CD4-positive, alpha-beta memory T cell (primary cell): ENCODE measurements at regions not wholly inside any gene's neighbourhood (a gene's known extent, or its start where the extent isn't known, plus 50 kb on each side); places are given as distances from the start of the nearest gene placed in this dataset.
"Not testable (repeated sequence)": the region's sequence is repeated elsewhere in the genome, so short reads cannot be mapped to it uniquely, and the experiment has no call there.

ENCODE experiments used
- CTCF ChIA-PET: fragments of 350-600 bp; sonication (Branson Sonifier 250); formaldehyde crosslinking; loops from one replicate; lab custom pipeline; 2021; ENCODE audit warnings: inconsistent platforms; ENCODE audit not compliant: partially characterized antibody; lab: Charles Lee
- POLR2A ChIA-PET: fragments of 350-600 bp; sonication (Branson Sonifier 250); formaldehyde crosslinking; loops from one replicate; lab custom pipeline; 2021; ENCODE audit not compliant: partially characterized antibody; lab: Charles Lee
- DNase-seq, 5 donors: peaks; one replicate each; pipeline versions ENCODE4 v3.0.0 to v3.0.0-alpha.2; 2020 to 2022; ENCODE audit warnings: mixed read lengths in 1 of 5
- H3K27ac ChIP-seq: one replicate; pipeline ENCODE4 v1.7.0; 2013; ENCODE audit warnings: low read depth, low read length
- H3K27me3 ChIP-seq: 2 replicates; pipeline ENCODE4 v1.7.0; 2013; ENCODE audit warnings: mild to moderate bottlenecking, low read length, moderate library complexity; ENCODE audit not compliant: insufficient read depth
- H3K36me3 ChIP-seq: 2 replicates; pipeline ENCODE4 v1.7.0; 2013; ENCODE audit warnings: mild to moderate bottlenecking, low read length, moderate library complexity; ENCODE audit not compliant: insufficient read depth
- H3K4me1 ChIP-seq: 2 replicates; pipeline ENCODE4 v1.7.0; 2013; ENCODE audit warnings: mild to moderate bottlenecking, low read length, moderate library complexity; ENCODE audit not compliant: insufficient read depth
- H3K4me3 ChIP-seq, 2 donors: one replicate each; pipeline ENCODE4 v1.7.0; 2013; ENCODE audit warnings: low read length in 2 of 2, mild to moderate bottlenecking in 1 of 2
- H3K9me3 ChIP-seq, 2 donors: one replicate each; pipeline ENCODE4 v1.7.0; 2013; ENCODE audit warnings: low read length in 2 of 2, control low read depth in 1 of 2; ENCODE audit not compliant: control insufficient read depth in 1 of 2
- H3K27ac Mint-ChIP-seq, 7 donors: one replicate each; pipeline ENCODE4 v1.8.0; 2020 to 2021; ENCODE audit warnings: mixed read lengths in 7 of 7, mild to moderate bottlenecking in 6 of 7, inconsistent platforms in 3 of 7, moderate library complexity in 3 of 7
- H3K27me3 Mint-ChIP-seq, 2 donors: one replicate each; pipeline ENCODE4 v1.8.0; 2020 to 2021; ENCODE audit warnings: mixed read lengths in 2 of 2
- H3K36me3 Mint-ChIP-seq, 2 donors: one replicate each; pipeline ENCODE4 v1.8.0; 2020 to 2021; ENCODE audit warnings: mixed read lengths in 2 of 2, inconsistent platforms in 1 of 2, mild to moderate bottlenecking in 1 of 2
- H3K4me1 Mint-ChIP-seq, 4 donors: one replicate each; pipeline ENCODE4 v1.8.0; 2020 to 2021; ENCODE audit warnings: mixed read lengths in 4 of 4, mild to moderate bottlenecking in 1 of 4
- H3K4me3 Mint-ChIP-seq, 8 donors: one replicate each; pipeline ENCODE4 v1.8.0; 2020 to 2021; ENCODE audit warnings: mixed read lengths in 8 of 8, mild to moderate bottlenecking in 7 of 8, moderate library complexity in 6 of 8, inconsistent platforms in 3 of 8
- H3K9me3 Mint-ChIP-seq, 8 donors: one replicate each; pipeline ENCODE4 v1.8.0; 2020 to 2021; ENCODE audit warnings: mixed read lengths in 8 of 8, mild to moderate bottlenecking in 5 of 8, inconsistent platforms in 3 of 8, moderate library complexity in 1 of 8
- intact Hi-C: fragments of 100-400 bp; cut with micrococcal nuclease; formaldehyde crosslinking; loops from one replicate; pipeline ENCODE4 v1.15.1; 2023

DNA sequence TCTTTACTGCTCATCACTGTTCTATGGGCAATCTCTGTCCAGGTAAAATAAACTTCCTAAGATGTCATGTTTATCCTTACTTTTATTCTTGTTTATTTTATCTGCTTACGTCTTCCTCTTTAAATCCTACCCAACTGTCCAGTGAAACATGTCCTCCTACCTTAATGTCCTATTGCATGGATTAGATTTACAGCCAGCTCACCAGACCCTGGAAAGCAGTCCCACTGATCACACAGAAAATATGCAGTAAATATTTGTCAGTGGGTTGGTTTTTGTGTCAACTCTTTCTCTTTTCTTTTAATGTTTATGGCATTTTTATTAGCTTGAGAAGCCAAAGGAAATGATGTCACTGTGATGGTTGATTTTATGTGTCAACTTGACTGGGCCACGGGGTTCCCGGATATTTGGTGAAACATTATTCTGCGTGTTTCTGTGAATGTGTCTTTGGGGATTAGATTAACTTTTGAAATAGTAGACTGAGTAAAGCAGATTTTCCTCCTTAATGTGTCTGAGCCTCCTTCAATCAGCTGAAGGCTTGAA, 258.3 kb downstream of the SRGAP2C start:
- Mint-ChIP-seq H3K9me3 (peaks cover 0 to 8% (median 5%) of the 10 kb centered on the region in 8 donors), H3K4me1 (peaks cover 9 to 27% (median 15%) of the 10 kb centered on the region in 4 donors), H3K4me3 (peak overlapping the region in 1 of 8 donors; percentile 18), H3K27ac (no peak overlapping the region), H3K36me3 (no peaks in the 10 kb centered on the region), H3K27me3 (no peaks in the 10 kb centered on the region)
- H3K36me3 ChIP-seq: no peaks in the 10 kb centered on the region
- no peaks in the 10 kb centered on the region for H3K27me3 ChIP-seq
- ChIA-PET CTCF (interaction anchor here (3.5 kb wide), 1 partner anchor 76 kb away, joined by 10 read pairs; no protein-coding TSS in a partner anchor), POLR2A (interaction anchor here (0.5 to 1.1 kb wide), 2 partner anchors 76 to 121 kb away, joined by 3 read pairs; no protein-coding TSS in a partner anchor)
- H3K4me1 ChIP-seq: peaks cover 10% of the 10 kb centered on the region
- DNase-seq: no peak
- H3K4me3 ChIP-seq: no peak overlapping the region
- intact Hi-C loops: no loop called here
- no peaks in the 10 kb centered on the region for H3K9me3 ChIP-seq
- H3K27ac ChIP-seq: no peak overlapping the region

DNA sequence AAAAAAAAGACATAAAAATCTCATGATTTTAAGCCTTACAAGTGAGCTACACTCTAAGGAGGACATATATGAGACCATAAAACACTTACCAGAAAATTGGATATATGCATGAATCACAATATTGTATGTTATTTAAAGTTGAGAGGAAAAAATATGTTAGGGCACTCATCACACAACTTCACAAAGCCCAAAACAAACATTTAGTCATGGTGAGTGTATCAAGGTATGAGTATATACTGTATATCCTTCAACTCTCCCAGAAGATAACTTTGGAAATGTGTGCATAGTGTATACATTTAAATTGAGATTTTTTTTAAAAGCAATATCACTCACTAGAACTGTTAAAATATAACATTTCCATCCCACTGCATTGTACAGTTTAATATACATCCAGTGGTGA, 259.3 kb downstream of the SRGAP2C start:
- H3K4me1 ChIP-seq: peaks cover 10% of the 10 kb centered on the region
- H3K27ac ChIP-seq: no peak overlapping the region
- POLR2A ChIA-PET: interaction anchor here (1.3 kb wide), 1 partner anchor 72 kb away, joined by 3 read pairs; no protein-coding TSS in a partner anchor
- H3K4me3 ChIP-seq: no peak overlapping the region
- intact Hi-C loops: no loop called here
- Mint-ChIP-seq H3K4me3 (no peak overlapping the region), H3K27me3 (no peaks in the 10 kb centered on the region), H3K27ac (no peak overlapping the region), H3K4me1 (peaks cover 12 to 31% (median 15%) of the 10 kb centered on the region in 4 donors), H3K36me3 (no peaks in the 10 kb centered on the region), H3K9me3 (peaks cover 0 to 7% (median 4%) of the 10 kb centered on the region in 8 donors)
- H3K36me3 ChIP-seq: no peaks in the 10 kb centered on the region
- no peaks in the 10 kb centered on the region for H3K9me3 ChIP-seq
- H3K27me3 ChIP-seq: no peaks in the 10 kb centered on the region
- DNase-seq: no peak
- CTCF ChIA-PET: interaction anchor here (3.5 kb wide), 1 partner anchor 75 kb away, joined by 10 read pairs; no protein-coding TSS in a partner anchor

DNA sequence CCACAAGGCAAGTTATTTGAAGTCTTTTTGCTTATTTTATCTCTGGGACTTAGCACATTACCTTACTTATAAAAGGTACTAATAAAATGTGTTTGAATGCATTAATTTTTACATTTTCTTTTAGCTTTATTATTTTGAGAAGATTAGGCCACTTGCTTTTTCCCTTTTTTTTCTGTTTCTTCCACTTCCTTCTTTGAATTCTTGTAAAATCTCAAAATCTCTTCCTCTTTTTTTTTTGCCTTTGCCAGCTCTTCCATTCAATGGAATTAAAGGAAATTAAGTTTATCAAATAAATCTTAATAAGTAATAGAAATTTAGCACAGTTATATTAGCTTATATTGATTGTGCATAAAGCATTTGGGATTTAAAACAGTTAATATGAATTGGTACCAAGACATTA, 260.9 kb downstream of the SRGAP2C start:
- Mint-ChIP-seq H3K27ac (peak overlapping the region in 1 of 7 donors; percentile 9), H3K4me3 (no peak overlapping the region), H3K9me3 (peaks cover 0 to 3% (median 1%) of the 10 kb centered on the region in 8 donors), H3K27me3 (no peaks in the 10 kb centered on the region), H3K4me1 (peaks cover 12 to 32% (median 16%) of the 10 kb centered on the region in 4 donors), H3K36me3 (no peaks in the 10 kb centered on the region)
- intact Hi-C loops: loop anchor here (2.0 kb wide), 1 partner anchor 73 kb away; no protein-coding TSS in a partner anchor
- no peaks in the 10 kb centered on the region for H3K9me3 ChIP-seq
- peaks cover 10% of the 10 kb centered on the region for H3K4me1 ChIP-seq
- CTCF ChIA-PET: interaction anchor here (1.1 to 3.5 kb wide), 5 partner anchors 13 to 106 kb away, joined by 3 to 11 read pairs (median 6); no protein-coding TSS in a partner anchor
- no peaks in the 10 kb centered on the region for H3K36me3 ChIP-seq
- no peak overlapping the region for H3K4me3 ChIP-seq
- no peak overlapping the region for H3K27ac ChIP-seq
- no peaks in the 10 kb centered on the region for H3K27me3 ChIP-seq
- POLR2A ChIA-PET: interaction anchor here (0.9 kb wide), 1 partner anchor 73 kb away, joined by 4 read pairs; no protein-coding TSS in a partner anchor
- no peak for DNase-seq

DNA sequence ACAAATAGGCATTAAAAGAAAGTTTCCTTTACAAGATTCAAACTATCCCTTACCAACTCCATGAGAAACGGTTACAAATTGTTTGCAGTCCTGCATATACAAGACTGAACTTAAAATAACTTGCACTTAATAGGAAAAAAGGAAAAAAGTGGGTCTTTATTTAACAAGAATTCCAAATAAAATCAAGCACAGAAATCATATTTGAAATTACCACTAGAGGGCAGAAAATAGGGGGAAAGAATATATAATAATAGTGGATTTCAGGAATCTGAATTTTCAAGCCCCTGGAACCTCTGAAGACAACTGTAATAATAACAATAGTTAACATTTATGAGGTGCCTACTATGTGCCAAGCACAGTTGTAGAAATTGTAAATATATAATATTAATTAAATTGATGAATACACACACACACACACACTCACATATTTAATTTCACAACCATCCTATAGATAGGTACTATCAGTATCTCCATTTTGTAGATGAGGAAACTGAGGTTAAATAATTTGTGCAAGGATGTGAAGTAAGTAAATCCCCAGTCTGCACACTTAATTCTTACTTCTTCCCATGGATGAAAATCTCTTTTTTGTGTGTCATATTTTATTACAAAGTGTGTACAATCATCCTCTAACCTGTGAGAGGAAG, 262.6 kb downstream of the SRGAP2C start:
- ChIA-PET CTCF (interaction anchor here (1.4 to 2.2 kb wide), 3 partner anchors 14 to 72 kb away, joined by 6 to 14 read pairs (median 11); no protein-coding TSS in a partner anchor), POLR2A (interaction anchor here (0.7 to 0.8 kb wide), 2 partner anchors 71 kb away, joined by 3 to 4 read pairs; no protein-coding TSS in a partner anchor)
- peak overlapping the region in 1 of 7 donors; percentile 65 for H3K27ac Mint-ChIP-seq
- not testable (repeated sequence) for H3K27me3 ChIP-seq, H3K9me3 ChIP-seq, H3K4me1 ChIP-seq, H3K9me3 Mint-ChIP-seq, H3K36me3 Mint-ChIP-seq, H3K4me3 ChIP-seq, H3K36me3 ChIP-seq, H3K4me3 Mint-ChIP-seq, H3K27me3 Mint-ChIP-seq, H3K27ac ChIP-seq
- intact Hi-C loops: loop anchor here (2.0 kb wide), 1 partner anchor 71 kb away; no protein-coding TSS in a partner anchor
- peak in 3 of 5 donors; percentile 9 to 17 (median 16) for DNase-seq
- H3K4me1 Mint-ChIP-seq: peaks cover 12 to 35% (median 16%) of the 10 kb centered on the region in 4 donors

DNA sequence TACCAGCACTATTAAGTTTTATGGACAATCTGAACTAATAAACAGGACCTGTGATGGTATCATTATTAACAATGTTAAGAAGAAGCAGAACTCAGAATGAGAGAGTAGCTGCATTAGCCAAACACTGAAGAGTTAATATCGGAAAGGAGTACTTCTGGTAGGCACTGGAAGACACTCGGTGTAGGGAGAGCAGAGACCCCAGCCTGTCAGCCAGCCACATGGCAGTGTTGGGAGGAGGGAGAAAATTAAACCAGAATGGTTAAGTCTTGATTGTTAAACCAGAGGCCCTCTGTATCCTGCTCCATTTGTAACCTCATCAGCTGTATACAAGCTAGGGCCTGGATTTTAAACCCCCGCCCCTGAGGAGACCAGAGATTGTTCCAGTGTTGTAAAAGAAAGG, 263.3 kb downstream of the SRGAP2C start:
- intact Hi-C loops, H3K27ac ChIP-seq, H3K4me1 ChIP-seq, H3K4me3 Mint-ChIP-seq, CTCF ChIA-PET, DNase-seq, H3K27me3 Mint-ChIP-seq, H3K27me3 ChIP-seq, H3K4me3 ChIP-seq, H3K9me3 Mint-ChIP-seq, H3K9me3 ChIP-seq, H3K36me3 ChIP-seq, H3K36me3 Mint-ChIP-seq: not testable (repeated sequence)
- H3K27ac Mint-ChIP-seq: peak overlapping the region in 2 of 7 donors; percentile 50 to 81
- peaks cover 12 to 32% (median 16%) of the 10 kb centered on the region in 4 donors for H3K4me1 Mint-ChIP-seq
- POLR2A ChIA-PET: interaction anchor here (0.8 kb wide), 1 partner anchor 71 kb away, joined by 4 read pairs; no protein-coding TSS in a partner anchor

DNA sequence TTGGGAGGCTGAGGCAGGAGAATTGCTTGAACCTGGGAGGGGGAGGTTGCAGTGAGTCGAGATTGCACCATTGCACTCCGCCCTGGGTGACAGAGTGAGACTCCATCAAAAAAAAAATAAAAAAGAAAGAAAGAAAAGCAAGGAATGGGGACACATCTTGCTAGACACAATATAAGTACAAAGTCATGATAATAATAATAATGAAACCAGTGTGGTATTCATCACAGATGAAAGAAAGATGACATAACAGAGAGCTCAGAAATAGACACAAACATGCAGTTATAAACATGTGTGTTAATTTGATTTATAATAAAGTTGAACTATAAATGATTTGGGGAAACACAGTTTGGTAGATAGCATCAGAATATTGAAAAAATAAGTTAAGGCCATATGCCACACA, 264.1 kb downstream of the SRGAP2C start:
- H3K27me3 Mint-ChIP-seq: no peaks in the 10 kb centered on the region
- H3K27ac Mint-ChIP-seq: peak overlapping the region in 1 of 7 donors; percentile 25
- peaks cover 12 to 27% (median 15%) of the 10 kb centered on the region in 4 donors for H3K4me1 Mint-ChIP-seq
- no peaks in the 10 kb centered on the region for H3K36me3 Mint-ChIP-seq
- Histone ChIP-seq H3K27me3 (no peaks in the 10 kb centered on the region), H3K4me1 (peaks cover 10% of the 10 kb centered on the region), H3K36me3 (no peaks in the 10 kb centered on the region), H3K4me3 (no peak overlapping the region), H3K27ac (no peak overlapping the region), H3K9me3 (no peaks in the 10 kb centered on the region)
- ChIA-PET CTCF (no interaction called here), POLR2A (interaction anchor here (1.8 kb wide), 1 partner anchor 70 kb away, joined by 5 read pairs; no protein-coding TSS in a partner anchor)
- no peak for DNase-seq
- H3K9me3 Mint-ChIP-seq: peaks cover 0 to 6% (median 0%) of the 10 kb centered on the region in 8 donors
- H3K4me3 Mint-ChIP-seq: no peak overlapping the region
- intact Hi-C loops: no loop called here

DNA sequence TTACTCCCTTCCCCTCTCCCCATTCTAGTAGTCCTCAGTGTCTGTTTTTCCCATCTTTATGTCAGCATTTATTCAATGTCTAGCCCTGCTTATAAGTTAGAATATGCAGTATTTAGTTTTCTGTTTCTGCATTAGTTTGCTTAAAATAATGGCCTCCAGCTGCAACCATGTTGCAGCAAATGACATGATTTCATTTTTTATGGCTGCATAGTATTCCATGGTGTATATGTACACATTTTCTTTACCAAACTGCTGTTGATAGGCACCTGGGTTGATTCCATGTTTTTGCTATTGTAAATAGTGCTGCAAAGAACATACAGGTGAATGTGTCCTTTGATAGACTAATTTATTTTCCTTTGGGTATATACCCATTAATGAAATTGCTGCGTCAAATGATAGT, 267.7 kb downstream of the SRGAP2C start:
- POLR2A ChIA-PET: no interaction called here
- CTCF ChIA-PET: no interaction called here

More for the DNA sequence above, 267.7 kb downstream of the SRGAP2C start:
- no peaks in the 10 kb centered on the region for H3K36me3 Mint-ChIP-seq
- Histone ChIP-seq H3K27me3 (no peaks in the 10 kb centered on the region), H3K9me3 (no peaks in the 10 kb centered on the region), H3K4me3 (no peak overlapping the region), H3K27ac (no peak overlapping the region), H3K4me1 (peaks cover 5% of the 10 kb centered on the region), H3K36me3 (no peaks in the 10 kb centered on the region)
- DNase-seq: no peak
- H3K9me3 Mint-ChIP-seq: peaks cover 0 to 6% (median 0%) of the 10 kb centered on the region in 8 donors
- peaks cover 4 to 14% (median 8%) of the 10 kb centered on the region in 4 donors for H3K4me1 Mint-ChIP-seq
- no peak overlapping the region for H3K27ac Mint-ChIP-seq
- no peak overlapping the region for H3K4me3 Mint-ChIP-seq
- intact Hi-C loops: no loop called here
- H3K27me3 Mint-ChIP-seq: no peaks in the 10 kb centered on the region
